Mesodermal cell (in vitro differentiated cells): ENCODE measurements at regions not wholly inside any gene's neighbourhood (a gene's known extent, or its start where the extent isn't known, plus 50 kb on each side); places are given as distances from the start of the nearest gene placed in this dataset.

Experiments used
- H3K27ac ChIP-seq: 2 replicates; pipeline ENCODE4 v1.7.0; 2013; ENCODE audit warnings: mild to moderate bottlenecking, low read depth, low read length, moderate library complexity; ENCODE audit not compliant: severe bottlenecking
- H3K36me3 ChIP-seq: 2 replicates; pipeline ENCODE4 v1.7.1; 2013; ENCODE audit warnings: mild to moderate bottlenecking, low read length, moderate library complexity; ENCODE audit not compliant: control insufficient read depth, insufficient read depth
- H3K4me1 ChIP-seq: one replicate; pipeline ENCODE4 v1.7.1; 2013; ENCODE audit warnings: mild to moderate bottlenecking, low read length; ENCODE audit not compliant: insufficient read depth, control insufficient read depth, poor library complexity, severe bottlenecking
- H3K4me3 ChIP-seq: 2 replicates; pipeline ENCODE4 v1.7.0; 2013; ENCODE audit warnings: low read length, control low read depth, mild to moderate bottlenecking; ENCODE audit not compliant: insufficient read depth, poor library complexity, severe bottlenecking; ENCODE audit errors: extremely low read depth
- H3K9me3 ChIP-seq: 2 replicates; pipeline ENCODE4 v1.7.1; 2013; ENCODE audit warnings: mild to moderate bottlenecking, low read length, moderate library complexity; ENCODE audit not compliant: control insufficient read depth
- WGBS, 2 experiments: methylation state at CpG; one replicate each; pipeline ENCODE4 v1.1.5; 2013; ENCODE audit warnings: missing lambda C conversion rate in 2 of 2; ENCODE audit not compliant: insufficient coverage in 2 of 2; 5-methylcytosine and 5-hydroxymethylcytosine counted together

- no peaks in the 10 kb centered on the region for H3K36me3 ChIP-seq
- no peak overlapping the region for H3K27ac ChIP-seq
- no peak overlapping the region for H3K4me3 ChIP-seq
- H3K4me1 ChIP-seq: no peaks in the 10 kb centered on the region
- peaks cover 5% of the 10 kb centered on the region for H3K9me3 ChIP-seq
- WGBS, 2 experiments: 65 to 100% methylated on average over 2 to 3 of the region's 3 CpGs
Measured at GRCh38 chr7:24227068-24227467, 56.9 kb upstream of the NPY start.

GRCh38 chr7:24227603-24228359, 56.2 kb upstream of the NPY start:
- 79 to 80% methylated on average over 3 to 6 of the region's 8 CpGs for WGBS, 2 experiments
- no peaks in the 10 kb centered on the region for H3K36me3 ChIP-seq
- H3K4me3 ChIP-seq: no peak overlapping the region
- H3K4me1 ChIP-seq: no peaks in the 10 kb centered on the region
- peaks cover 5% of the 10 kb centered on the region for H3K9me3 ChIP-seq
- H3K27ac ChIP-seq: no peak overlapping the region

- H3K4me3 ChIP-seq: no peak overlapping the region
- no peak overlapping the region for H3K27ac ChIP-seq
- 63 to 68% methylated on average over 3 to 4 of the region's 9 CpGs for WGBS, 2 experiments
- no peaks in the 10 kb centered on the region for H3K36me3 ChIP-seq
- H3K4me1 ChIP-seq: no peaks in the 10 kb centered on the region
- H3K9me3 ChIP-seq: no peaks in the 10 kb centered on the region
Measured at GRCh38 chr7:24229481-24230226, 54.3 kb upstream of the NPY start.

GRCh38 chr7:24231493-24231892, 52.5 kb upstream of the NPY start:
- H3K4me1 ChIP-seq: no peaks in the 10 kb centered on the region
- no peaks in the 10 kb centered on the region for H3K36me3 ChIP-seq
- no peak overlapping the region for H3K27ac ChIP-seq
- no peak overlapping the region for H3K4me3 ChIP-seq
- H3K9me3 ChIP-seq: no peaks in the 10 kb centered on the region

- WGBS, 2 experiments: 84 to 100% methylated on average over 1 to 2 of the region's 2 CpGs
- H3K27ac ChIP-seq: no peak overlapping the region
- H3K4me1 ChIP-seq: no peaks in the 10 kb centered on the region
- no peaks in the 10 kb centered on the region for H3K36me3 ChIP-seq
- H3K9me3 ChIP-seq: no peaks in the 10 kb centered on the region
- H3K4me3 ChIP-seq: no peak overlapping the region
Measured at GRCh38 chr7:24233386-24233785, 50.6 kb upstream of the NPY start.
